Activated naive CD8-positive, alpha-beta T cell treated with anti-CD3 and anti-CD28 coated beads, Interleukin-2, amount 50 U/mL, for 24 hours (primary cell): ENCODE measurements at regions not wholly inside any gene's neighbourhood (a gene's known extent, or its start where the extent isn't known, plus 50 kb on each side); places are given as distances from the start of the nearest gene placed in this dataset.

Experiments used
- ATAC-seq: fragments of 150-1000 bp; cut with Tn5 transposase; one replicate; pipeline ENCODE4 v1.10.0; 2021
- DNase-seq: peaks from one replicate; pipeline ENCODE4 v3.0.0; 2021
- H3K27ac Mint-ChIP-seq: one replicate; pipeline ENCODE4 v1.8.0; 2021; ENCODE audit warnings: mild to moderate bottlenecking, mixed read lengths
- H3K27me3 Mint-ChIP-seq: one replicate; pipeline ENCODE4 v1.8.0; 2021; ENCODE audit warnings: mixed read lengths
- H3K36me3 Mint-ChIP-seq: one replicate; pipeline ENCODE4 v1.8.0; 2021; ENCODE audit warnings: low read depth, mixed read lengths
- H3K4me1 Mint-ChIP-seq: one replicate; pipeline ENCODE4 v1.8.0; 2021; ENCODE audit warnings: mixed read lengths
- H3K4me3 Mint-ChIP-seq: one replicate; pipeline ENCODE4 v1.8.0; 2021; ENCODE audit warnings: mild to moderate bottlenecking, moderate library complexity, mixed read lengths
- H3K9me3 Mint-ChIP-seq: one replicate; pipeline ENCODE4 v1.8.0; 2021; ENCODE audit warnings: mixed read lengths

DNA sequence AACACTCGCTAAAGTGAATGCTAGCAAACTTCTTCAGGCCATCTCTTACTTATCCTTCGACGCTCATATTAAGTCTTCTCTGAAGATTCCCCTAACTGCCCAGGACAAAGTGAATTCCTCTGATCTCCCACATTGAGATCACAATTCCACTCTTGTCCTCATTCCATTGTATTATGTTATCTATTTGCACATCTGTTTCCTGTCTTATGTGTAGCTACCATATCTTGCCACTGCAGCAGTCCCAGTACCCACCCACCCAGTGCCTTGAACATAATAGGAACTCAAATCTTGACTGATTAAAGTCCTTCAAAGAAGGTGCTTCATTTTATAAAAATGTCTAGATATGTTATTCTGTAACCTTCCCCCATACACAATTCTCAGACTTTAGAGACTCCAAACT, 702.3 kb downstream of the DIAPH3 start:
- Mint-ChIP-seq H3K27me3 (peaks cover 7% of the 10 kb centered on the region), H3K4me3 (no peak overlapping the region), H3K27ac (no peak overlapping the region), H3K9me3 (no peaks in the 10 kb centered on the region), H3K36me3 (no peaks in the 10 kb centered on the region), H3K4me1 (no peaks in the 10 kb centered on the region)
- ATAC-seq (no peak), DNase-seq (no peak)

GRCh38 chr13:59463023-59463422, 700.7 kb downstream of the DIAPH3 start:
- DNase-seq, result no peak
- Mint-ChIP-seq H3K9me3 (no peaks in the 10 kb centered on the region), H3K36me3 (no peaks in the 10 kb centered on the region), H3K4me3 (no peak overlapping the region), H3K27me3 (peaks cover 7% of the 10 kb centered on the region), H3K4me1 (no peaks in the 10 kb centered on the region), H3K27ac (no peak overlapping the region)
- no peak for ATAC-seq

GRCh38 chr13:59464926-59465325, 698.8 kb downstream of the DIAPH3 start:
- Mint-ChIP-seq H3K4me1 (no peaks in the 10 kb centered on the region), H3K4me3 (no peak overlapping the region), H3K36me3 (no peaks in the 10 kb centered on the region), H3K9me3 (peaks cover 8% of the 10 kb centered on the region), H3K27ac (no peak overlapping the region), H3K27me3 (peaks cover 10% of the 10 kb centered on the region)
- ATAC-seq (no peak), DNase-seq (no peak)

GRCh38 chr13:59468396-59468795, 695.3 kb downstream of the DIAPH3 start:
- DNase-seq, result no peak
- Mint-ChIP-seq H3K27ac (no peak overlapping the region), H3K9me3 (peaks cover 8% of the 10 kb centered on the region), H3K36me3 (no peaks in the 10 kb centered on the region), H3K4me1 (no peaks in the 10 kb centered on the region), H3K27me3 (peaks cover 8% of the 10 kb centered on the region), H3K4me3 (no peak overlapping the region)
- ATAC-seq, result no peak

DNA sequence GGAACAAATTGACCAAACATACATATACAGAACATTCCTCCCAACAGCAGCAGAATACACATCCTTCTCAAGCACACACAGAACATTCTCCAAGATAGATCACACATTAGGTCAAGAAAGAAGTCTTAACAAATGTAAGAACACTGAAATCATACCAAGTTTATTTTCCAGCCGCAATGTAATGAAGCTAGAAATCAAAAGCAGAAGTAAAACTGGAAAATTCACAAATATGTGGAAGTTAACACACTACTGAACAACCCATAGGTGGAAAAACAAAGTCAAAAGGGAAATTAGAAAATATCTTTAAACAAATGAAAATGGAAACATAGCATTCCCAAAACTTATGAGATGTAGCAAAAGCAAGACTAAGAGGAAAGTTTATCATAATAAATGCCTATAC, 692.6 kb downstream of the DIAPH3 start:
- Mint-ChIP-seq H3K36me3 (no peaks in the 10 kb centered on the region), H3K27ac (no peak overlapping the region), H3K27me3 (peaks cover 3% of the 10 kb centered on the region), H3K4me1 (no peaks in the 10 kb centered on the region), H3K9me3 (peaks cover 8% of the 10 kb centered on the region), H3K4me3 (no peak overlapping the region)
- no peak for DNase-seq
- no peak for ATAC-seq

- Mint-ChIP-seq H3K27me3 (peaks cover 3% of the 10 kb centered on the region), H3K36me3 (no peaks in the 10 kb centered on the region), H3K27ac (no peak overlapping the region), H3K4me1 (no peaks in the 10 kb centered on the region), H3K4me3 (no peak overlapping the region), H3K9me3 (peaks cover 8% of the 10 kb centered on the region)
- DNase-seq, result no peak
- no peak for ATAC-seq
Observed at GRCh38 chr13:59472134-59472533, 691.6 kb downstream of the DIAPH3 start.

DNA sequence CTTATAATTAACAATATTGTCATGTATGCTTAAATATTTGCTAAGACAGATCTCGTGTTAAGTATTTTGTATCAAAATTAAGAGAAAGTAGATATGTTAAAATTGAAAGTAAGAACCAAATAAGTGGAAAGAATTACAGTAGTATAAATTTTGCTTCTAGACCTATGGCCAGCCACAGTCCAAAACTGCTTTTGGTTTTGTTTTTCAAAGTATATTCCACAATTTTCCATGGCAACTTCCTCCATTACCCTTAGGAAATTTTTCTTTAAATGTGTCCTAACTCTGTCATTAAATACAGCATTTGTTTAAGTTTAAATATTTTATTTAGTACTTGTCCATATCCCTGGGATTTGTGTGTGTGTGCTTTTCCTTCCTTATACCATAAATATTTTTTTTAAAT, 689.0 kb downstream of the DIAPH3 start:
- ATAC-seq (no peak), DNase-seq (no peak)
- Mint-ChIP-seq H3K27ac (no peak overlapping the region), H3K4me1 (no peaks in the 10 kb centered on the region), H3K4me3 (no peak overlapping the region), H3K9me3 (no peaks in the 10 kb centered on the region), H3K36me3 (no peaks in the 10 kb centered on the region), H3K27me3 (peaks cover 2% of the 10 kb centered on the region)

DNA sequence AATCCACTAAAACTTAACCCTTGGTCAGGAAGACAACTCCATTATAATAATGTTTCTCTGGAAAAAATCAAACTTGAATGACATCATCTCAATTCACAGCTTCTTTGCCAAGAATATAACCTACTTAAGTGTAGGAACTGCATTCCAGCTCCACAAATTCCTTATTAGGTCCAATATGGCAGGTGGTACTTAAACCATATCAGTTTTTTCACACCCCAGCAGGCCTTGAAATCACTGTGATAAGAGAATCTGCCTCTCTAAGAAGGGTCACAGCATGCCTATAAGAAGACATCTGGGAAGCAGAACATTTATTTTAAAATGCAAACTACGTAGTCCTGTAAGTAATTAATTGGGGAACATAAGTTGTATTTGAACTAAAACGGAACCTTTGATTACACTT, 687.8 kb downstream of the DIAPH3 start:
- Mint-ChIP-seq H3K9me3 (no peaks in the 10 kb centered on the region), H3K4me1 (no peaks in the 10 kb centered on the region), H3K27me3 (peaks cover 2% of the 10 kb centered on the region), H3K27ac (no peak overlapping the region), H3K36me3 (no peaks in the 10 kb centered on the region), H3K4me3 (no peak overlapping the region)
- ATAC-seq (no peak), DNase-seq (no peak)

DNA sequence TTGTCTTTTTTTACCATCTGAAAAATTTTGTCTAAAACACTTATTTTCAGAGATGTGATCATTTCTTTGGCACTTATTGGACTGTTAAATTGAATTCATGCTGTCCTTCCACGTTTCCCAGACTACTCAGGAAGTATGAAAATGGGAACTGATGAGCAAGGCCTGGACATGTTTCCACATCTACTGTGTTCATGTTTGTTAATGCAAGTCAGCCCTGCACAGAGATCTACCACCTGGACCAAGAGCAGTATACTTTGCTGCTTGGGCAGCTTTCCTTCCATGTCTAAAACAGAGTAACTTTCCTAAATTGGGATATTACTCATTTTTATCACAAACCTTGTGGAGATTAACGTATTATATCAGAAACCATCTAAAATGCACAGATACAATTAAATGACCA, 687.4 kb downstream of the DIAPH3 start:
- no peaks in the 10 kb centered on the region for H3K9me3 Mint-ChIP-seq
- H3K27ac Mint-ChIP-seq, result no peak overlapping the region
- ATAC-seq (no peak), DNase-seq (no peak)
- no peaks in the 10 kb centered on the region for H3K36me3 Mint-ChIP-seq
- H3K4me3 Mint-ChIP-seq, result no peak overlapping the region
- no peaks in the 10 kb centered on the region for H3K4me1 Mint-ChIP-seq
- H3K27me3 Mint-ChIP-seq, result peaks cover 2% of the 10 kb centered on the region

- H3K27ac Mint-ChIP-seq, result no peak overlapping the region
- H3K27me3 Mint-ChIP-seq, result peaks cover 2% of the 10 kb centered on the region
Observed at GRCh38 chr13:59477011-59477410, 686.7 kb downstream of the DIAPH3 start.

GRCh38 chr13:59478908-59479307, 684.8 kb downstream of the DIAPH3 start:
- peaks cover 2% of the 10 kb centered on the region for H3K27me3 Mint-ChIP-seq
- H3K9me3 Mint-ChIP-seq, result no peaks in the 10 kb centered on the region
- H3K36me3 Mint-ChIP-seq, result no peaks in the 10 kb centered on the region
- DNase-seq, result no peak
- H3K27ac Mint-ChIP-seq, result no peak overlapping the region
- ATAC-seq, result no peak
- H3K4me1 Mint-ChIP-seq, result no peaks in the 10 kb centered on the region
- no peak overlapping the region for H3K4me3 Mint-ChIP-seq

More at GRCh38 chr13:59477011-59477410, 686.7 kb downstream of the DIAPH3 start:
- no peaks in the 10 kb centered on the region for H3K9me3 Mint-ChIP-seq
- DNase-seq (no peak), ATAC-seq (no peak)
- no peak overlapping the region for H3K4me3 Mint-ChIP-seq
- H3K4me1 Mint-ChIP-seq, result no peaks in the 10 kb centered on the region
- no peaks in the 10 kb centered on the region for H3K36me3 Mint-ChIP-seq

GRCh38 chr13:59479629-59480028, 684.1 kb downstream of the DIAPH3 start:
- ATAC-seq (no peak), DNase-seq (no peak)
- no peak overlapping the region for H3K4me3 Mint-ChIP-seq
- H3K4me1 Mint-ChIP-seq, result no peaks in the 10 kb centered on the region
- no peak overlapping the region for H3K27ac Mint-ChIP-seq
- H3K9me3 Mint-ChIP-seq, result no peaks in the 10 kb centered on the region
- H3K27me3 Mint-ChIP-seq, result peaks cover 2% of the 10 kb centered on the region
- no peaks in the 10 kb centered on the region for H3K36me3 Mint-ChIP-seq

GRCh38 chr13:59480396-59481259, 683.1 kb downstream of the DIAPH3 start:
- Mint-ChIP-seq H3K4me1 (no peaks in the 10 kb centered on the region), H3K4me3 (no peak overlapping the region), H3K27ac (no peak overlapping the region), H3K27me3 (peaks cover 2% of the 10 kb centered on the region), H3K9me3 (no peaks in the 10 kb centered on the region), H3K36me3 (no peaks in the 10 kb centered on the region)
- DNase-seq (no peak), ATAC-seq (no peak)

DNA sequence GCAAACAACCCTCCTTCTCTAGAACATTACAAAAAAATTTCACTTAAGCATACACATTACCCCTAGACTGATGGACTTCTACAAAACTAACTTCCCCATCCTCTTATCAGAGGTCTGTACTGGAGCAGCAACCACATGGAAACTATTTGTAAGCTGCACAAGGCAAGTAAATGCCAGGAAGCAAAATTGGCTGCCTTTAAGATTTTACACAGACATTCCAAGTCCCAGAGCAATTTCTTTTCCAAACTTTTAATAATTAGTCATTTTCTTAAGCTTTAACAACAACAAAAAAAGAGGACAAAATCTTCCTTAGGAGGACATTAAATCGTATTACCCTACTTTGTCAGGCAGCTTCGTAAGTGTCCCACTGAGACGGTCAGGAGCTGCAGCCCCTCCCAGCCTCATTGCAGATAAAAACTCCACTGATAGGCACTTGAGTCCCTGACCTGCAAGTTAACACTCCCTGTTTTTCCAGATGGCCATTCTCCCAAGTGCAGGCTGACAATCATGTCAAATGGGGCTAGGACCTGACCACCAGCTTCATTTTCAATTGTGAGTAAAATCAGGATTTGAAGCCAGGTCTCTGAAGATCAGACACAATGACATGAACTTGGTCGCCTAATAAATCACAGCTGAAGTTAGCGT, 680.1 kb downstream of the DIAPH3 start:
- no peaks in the 10 kb centered on the region for H3K4me1 Mint-ChIP-seq
- no peak overlapping the region for H3K4me3 Mint-ChIP-seq
- no peak for ATAC-seq
- no peaks in the 10 kb centered on the region for H3K9me3 Mint-ChIP-seq
- no peaks in the 10 kb centered on the region for H3K36me3 Mint-ChIP-seq
- DNase-seq, result no peak
- H3K27ac Mint-ChIP-seq, result no peak overlapping the region
- peaks cover 3% of the 10 kb centered on the region for H3K27me3 Mint-ChIP-seq

DNA sequence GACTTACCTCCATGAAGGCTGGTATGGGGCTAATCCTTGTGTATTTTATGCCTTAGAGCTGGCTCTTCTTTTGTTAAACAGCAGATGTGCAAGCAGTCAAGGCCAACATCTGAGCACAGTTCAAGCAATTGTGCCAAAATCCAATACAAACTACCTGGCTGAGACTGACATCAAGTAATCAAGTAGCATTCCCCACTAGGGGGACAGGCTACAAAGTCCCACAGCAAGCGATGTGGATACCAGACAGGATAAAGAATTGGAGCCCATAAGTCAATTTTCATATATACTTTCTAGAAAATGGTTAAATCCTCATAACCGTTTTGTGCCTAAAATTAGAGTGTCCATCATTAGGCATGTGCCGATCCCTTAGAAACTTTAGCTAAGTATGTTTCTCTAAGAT, 675.8 kb downstream of the DIAPH3 start:
- ATAC-seq, result no peak
- DNase-seq, result no peak
- Mint-ChIP-seq H3K4me3 (no peak overlapping the region), H3K9me3 (no peaks in the 10 kb centered on the region), H3K4me1 (no peaks in the 10 kb centered on the region), H3K36me3 (no peaks in the 10 kb centered on the region), H3K27ac (no peak overlapping the region), H3K27me3 (peaks cover 1% of the 10 kb centered on the region)
